A673 (cell line): ENCODE measurements at regions not wholly inside any gene's neighbourhood (a gene's known extent, or its start where the extent isn't known, plus 50 kb on each side); places are given as distances from the start of the nearest gene placed in this dataset.

Experiments
- BruUV-seq: library from RNA; stranded (reverse); fragments of 400-500 nt; replicated peaks from 2 replicates; lab custom pipeline; 2021; lab: Mats Ljungman, UMichigan
- CTCF ChIA-PET: fragments of 300-600 bp; sonication (Branson Sonifier 250); formaldehyde crosslinking; loops from one replicate; lab custom pipeline; 2022; ENCODE audit warnings: antibody characterized with exemption; lab: Charles Lee
- POLR2A ChIA-PET: fragments of 300-600 bp; sonication (Branson Sonifier 250); formaldehyde crosslinking; loops from one replicate; lab custom pipeline; 2022; ENCODE audit warnings: antibody characterized with exemption; ENCODE audit not compliant: low non-redundant PET; lab: Charles Lee
- DNase-seq: peaks from one replicate; pipeline ENCODE4 v3.0.0-alpha.2; 2015; ENCODE audit warnings: low spot score
- H3K27ac ChIP-seq: fragments of 200-600 bp; sonication (generic); 2 replicates; pipeline ENCODE4 v1.5.1; 2016; ENCODE audit warnings: mixed run types, low read depth, mild to moderate bottlenecking, mixed read lengths, antibody characterized with exemption, low read length; ENCODE audit not compliant: poor library complexity, severe bottlenecking
- H3K27me3 ChIP-seq: fragments of 200-600 bp; sonication (generic); replicated peaks from 2 replicates; pipeline ENCODE4 v1.6.1; 2017; ENCODE audit warnings: mixed run types, low read depth, mild to moderate bottlenecking, mixed read lengths, antibody characterized with exemption, low read length; ENCODE audit not compliant: insufficient read depth, poor library complexity
- H3K36me3 ChIP-seq: fragments of 200-600 bp; sonication (generic); 2 replicates; pipeline ENCODE4 v1.6.1; 2016; ENCODE audit warnings: mixed run types, mild to moderate bottlenecking, mixed read lengths, antibody characterized with exemption, low read length; ENCODE audit not compliant: insufficient read depth, poor library complexity, severe bottlenecking
- H3K4me1 ChIP-seq: fragments of 200-600 bp; sonication (generic); 2 replicates; pipeline ENCODE4 v1.6.1; 2017; ENCODE audit warnings: mixed run types, mild to moderate bottlenecking, mixed read lengths, antibody characterized with exemption, low read length; ENCODE audit not compliant: insufficient read depth, poor library complexity, severe bottlenecking
- H3K4me3 ChIP-seq: fragments of 200-600 bp; sonication (generic); 2 replicates; pipeline ENCODE4 v1.5.1; 2016; ENCODE audit warnings: low read depth, mixed run types, mild to moderate bottlenecking, mixed read lengths, low read length; ENCODE audit not compliant: poor library complexity, severe bottlenecking
- H3K9me3 ChIP-seq: fragments of 200-600 bp; sonication (generic); 2 replicates; pipeline ENCODE4 v1.6.1; 2016; ENCODE audit warnings: mixed run types, low read depth, mild to moderate bottlenecking, mixed read lengths, antibody characterized with exemption, low read length; ENCODE audit not compliant: poor library complexity, severe bottlenecking
- CTCF ChIP-seq: fragments of 300-800, 200-600 bp; sonication (generic); conservative IDR thresholded peaks from 2 replicates; pipeline ENCODE4 v1.5.1; 2017; ENCODE audit warnings: low read depth, mild to moderate bottlenecking, antibody characterized with exemption, low read length, moderate library complexity, mixed read lengths
- EZH2 ChIP-seq: fragments of 200-600 bp; sonication (generic); IDR thresholded peaks from 2 replicates; pipeline ENCODE4 v1.6.1; 2017; ENCODE audit warnings: borderline replicate concordance, low read depth, mild to moderate bottlenecking, mixed read lengths, antibody characterized with exemption, low read length; ENCODE audit not compliant: poor library complexity, severe bottlenecking
- intact Hi-C: fragments of 100-400 bp; cut with micrococcal nuclease; formaldehyde crosslinking; loops from one replicate; pipeline ENCODE4 v1.10.0; 2022; ENCODE audit not compliant: unreplicated experiment

- ChIA-PET CTCF (no interaction called here), POLR2A (no interaction called here)
- H3K4me3 ChIP-seq = no peak overlapping the region
- no TSS peak for BruUV-seq
- intact Hi-C loops = no loop called here
- no peak overlapping the region for H3K27ac ChIP-seq
- peaks cover 5% of the 10 kb centered on the region for H3K27me3 ChIP-seq
- DNase-seq = peak; percentile 11
- H3K36me3 ChIP-seq = no peaks in the 10 kb centered on the region
- no peaks in the 10 kb centered on the region for H3K9me3 ChIP-seq
- TF ChIP-seq EZH2 (no peak), CTCF (no peak)
- no peaks in the 10 kb centered on the region for H3K4me1 ChIP-seq
Observed at GRCh38 chr1:208562151-208562960, 318.2 kb upstream of the PLXNA2 start.

DNA sequence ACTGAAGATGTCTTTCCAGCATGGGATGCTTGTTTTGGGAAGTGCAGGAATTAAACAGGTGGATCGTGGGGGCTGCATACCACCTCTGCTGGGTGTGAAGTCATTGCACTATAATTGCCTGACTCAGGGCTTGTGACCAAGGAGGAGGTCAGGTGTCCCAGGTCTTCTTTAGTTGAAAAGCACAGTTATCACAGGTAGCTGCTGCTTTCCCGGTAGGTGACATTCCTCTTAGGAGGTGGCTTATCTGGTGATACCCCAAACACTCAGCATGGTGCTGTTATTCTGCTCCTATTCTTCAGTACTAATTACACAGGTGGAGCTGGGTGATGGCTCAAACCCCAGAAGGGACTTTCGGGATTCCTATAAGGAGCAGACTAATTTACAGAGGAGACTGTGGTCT lies 320.3 kb upstream of the PLXNA2 start:
- DNase-seq = no peak
- H3K4me3 ChIP-seq = no peak overlapping the region
- intact Hi-C loops = no loop called here
- H3K27ac ChIP-seq = no peak overlapping the region
- H3K4me1 ChIP-seq = no peaks in the 10 kb centered on the region
- peaks cover 5% of the 10 kb centered on the region for H3K27me3 ChIP-seq
- ChIA-PET CTCF (no interaction called here), POLR2A (no interaction called here)
- no peaks in the 10 kb centered on the region for H3K36me3 ChIP-seq
- no peaks in the 10 kb centered on the region for H3K9me3 ChIP-seq
- BruUV-seq = no TSS peak
- TF ChIP-seq EZH2 (no peak), CTCF (no peak)

DNA sequence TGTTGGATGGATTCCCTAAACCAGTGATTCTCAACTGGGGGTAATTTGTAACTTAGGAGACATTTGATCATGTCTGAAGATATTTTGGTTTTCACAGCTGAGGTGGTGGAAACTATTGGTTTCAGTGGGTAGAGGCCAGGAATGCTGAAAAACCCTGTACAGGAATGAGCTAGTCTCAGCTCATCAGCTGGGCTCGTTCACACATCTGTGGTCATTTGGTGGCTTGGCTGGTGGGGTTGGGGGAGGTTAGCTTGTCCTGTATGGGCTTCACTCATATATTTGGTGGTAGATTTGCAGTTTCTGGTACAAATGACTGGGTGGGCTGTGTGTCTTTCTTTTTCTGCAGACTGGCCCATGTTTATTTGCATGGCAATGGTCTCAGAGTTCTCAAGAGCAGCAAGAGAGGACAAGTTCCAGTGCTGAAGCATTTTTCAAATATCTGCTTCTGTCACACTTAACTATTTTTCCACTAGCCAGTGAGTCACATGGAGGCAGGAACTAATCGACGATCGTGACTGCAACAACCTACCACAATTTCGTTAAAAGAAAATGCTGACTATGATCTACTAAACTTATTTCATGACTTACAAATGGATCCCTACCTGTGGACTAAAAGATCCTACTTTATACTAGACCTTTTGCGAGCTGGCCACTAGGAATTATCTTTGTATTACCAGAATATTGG lies 321.7 kb upstream of the PLXNA2 start:
- Histone ChIP-seq H3K27ac (no peak overlapping the region), H3K4me1 (no peaks in the 10 kb centered on the region), H3K27me3 (peaks cover 5% of the 10 kb centered on the region), H3K36me3 (no peaks in the 10 kb centered on the region), H3K9me3 (no peaks in the 10 kb centered on the region), H3K4me3 (no peak overlapping the region)
- no peak for DNase-seq
- BruUV-seq = no TSS peak
- ChIA-PET CTCF (no interaction called here), POLR2A (no interaction called here)
- TF ChIP-seq EZH2 (no peak), CTCF (no peak)
- intact Hi-C loops = no loop called here
